HG03039 (cell line): ENCODE measurements at regions not wholly inside any gene's neighbourhood (a gene's known extent, or its start where the extent isn't known, plus 50 kb on each side); places are given as distances from the start of the nearest gene placed in this dataset.
"Not testable (repeated sequence)": the region's sequence is repeated elsewhere in the genome, so short reads cannot be mapped to it uniquely, and the experiment has no call there.

ENCODE experiments used
- ATAC-seq: cut with Tn5 transposase; IDR thresholded peaks from one replicate; pipeline ENCODE4 v1.9.1; 2021; ENCODE audit warnings: mild to moderate bottlenecking, moderate library complexity; ENCODE audit not compliant: unreplicated experiment

DNA sequence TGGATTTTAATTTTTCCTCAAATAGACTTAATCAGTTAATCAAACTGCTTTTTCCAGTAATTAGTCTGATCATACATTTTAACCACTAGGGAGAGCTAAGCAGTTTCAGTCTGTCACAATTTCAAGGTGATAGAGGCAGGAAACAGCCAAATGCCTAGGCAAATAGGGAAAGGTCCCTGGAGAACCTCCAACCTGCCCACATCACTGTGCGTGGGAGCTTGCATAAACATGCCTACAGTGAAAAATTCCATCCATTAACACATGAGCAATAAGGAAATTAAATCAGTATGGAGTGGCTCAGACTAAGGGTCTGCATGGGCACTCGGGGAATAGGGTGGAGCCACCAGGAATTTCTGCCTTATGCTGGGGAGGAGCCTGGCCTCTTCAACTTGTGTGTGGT lies 74.6 kb downstream of the AASDHPPT start:
- ATAC-seq = no peak

GRCh38 chr11:106152824-106153223 lies 75.4 kb downstream of the AASDHPPT start:
- ATAC-seq = no peak

DNA sequence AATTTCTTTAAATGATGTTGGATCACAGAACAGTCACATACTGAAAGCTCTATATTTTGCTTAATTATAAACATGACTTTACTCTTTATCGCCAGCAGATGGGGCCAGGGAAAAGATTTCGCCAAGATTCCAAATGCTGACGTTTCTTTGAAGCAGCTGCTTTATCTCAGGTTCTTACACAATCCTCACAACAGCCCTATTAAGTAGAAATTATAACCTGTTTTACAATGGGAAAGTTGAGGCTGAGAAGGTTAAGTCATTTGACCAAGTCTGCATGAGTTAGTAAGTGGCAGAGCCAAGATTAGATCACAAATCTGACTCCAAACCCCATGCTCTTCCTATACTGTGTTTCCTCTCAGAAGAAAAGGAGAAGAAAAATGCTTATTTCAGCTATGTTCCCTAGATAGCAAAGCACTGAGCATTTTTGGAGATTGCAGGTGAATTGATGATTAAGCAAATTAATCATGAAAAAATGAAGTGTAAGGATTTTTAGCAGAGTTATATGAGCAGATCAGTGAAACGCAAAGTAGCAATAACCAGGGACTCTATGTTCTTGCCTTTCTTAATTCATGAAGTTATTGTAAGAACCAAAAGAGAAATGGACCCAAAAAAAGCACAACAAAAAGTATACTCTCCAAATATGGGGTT lies 79.0 kb downstream of the AASDHPPT start:
- ATAC-seq = peak; percentile 60

GRCh38 chr11:106158406-106158805 lies 80.9 kb downstream of the AASDHPPT start:
- no peak for ATAC-seq

GRCh38 chr11:106159836-106160235 lies 82.4 kb downstream of the AASDHPPT start:
- ATAC-seq = no peak

DNA sequence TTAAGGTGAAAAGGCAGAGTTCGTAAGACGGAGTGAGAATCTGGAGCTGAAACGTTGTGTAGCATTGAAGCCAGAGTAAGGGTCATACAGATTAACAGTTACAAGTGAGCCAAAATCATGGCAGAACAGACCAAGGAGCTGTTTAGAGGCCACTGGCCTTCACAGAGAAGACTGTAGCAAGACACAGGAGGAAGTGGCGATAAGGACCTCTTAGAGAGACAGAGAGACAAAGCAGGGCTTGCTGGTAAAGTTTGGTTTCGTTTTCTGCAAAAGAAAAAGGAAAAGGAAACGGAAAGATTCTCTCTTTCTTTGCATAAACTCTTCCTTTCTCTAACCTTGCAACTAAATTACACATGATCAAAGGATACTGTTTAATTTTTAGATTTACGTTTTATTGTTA lies 83.0 kb downstream of the AASDHPPT start:
- ATAC-seq = no peak

GRCh38 chr11:106161775-106162634 lies 84.5 kb downstream of the AASDHPPT start:
- ATAC-seq = no peak

GRCh38 chr11:106167085-106167484 lies 89.6 kb downstream of the AASDHPPT start:
- ATAC-seq = no peak

DNA sequence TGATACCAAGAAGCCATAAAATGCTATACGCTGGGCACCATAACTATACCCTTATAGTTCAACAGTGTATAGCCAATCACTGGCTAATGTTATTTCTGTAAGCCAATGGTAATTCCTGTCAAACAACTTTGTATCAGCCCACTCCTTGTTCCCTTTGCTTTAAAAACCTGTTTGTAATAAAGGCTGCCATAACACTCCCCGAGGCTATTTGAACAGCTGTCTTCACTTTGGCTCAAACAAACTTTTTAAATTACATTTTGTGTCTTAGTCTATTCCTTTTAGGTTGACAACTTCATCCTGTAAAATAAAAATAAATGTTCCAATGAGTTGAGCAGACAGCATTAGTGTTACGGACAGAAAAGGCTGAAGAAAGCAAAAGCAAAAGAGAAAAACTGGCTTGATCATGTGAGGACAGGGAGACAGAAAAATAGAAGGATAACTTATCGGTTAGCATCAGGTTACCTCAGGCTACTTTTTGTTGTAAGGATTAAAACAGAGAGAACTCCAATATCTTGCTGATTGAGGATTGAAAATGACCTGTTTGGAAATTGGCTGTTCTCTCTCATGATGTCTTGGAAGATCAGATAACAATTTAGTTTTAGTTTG lies 95.0 kb downstream of the AASDHPPT start:
- ATAC-seq = no peak

GRCh38 chr11:106173291-106173690 lies 95.8 kb downstream of the AASDHPPT start:
- no peak for ATAC-seq

- ATAC-seq = not testable (repeated sequence)
Measured at GRCh38 chr11:106174003-106174402, 96.5 kb downstream of the AASDHPPT start.

DNA sequence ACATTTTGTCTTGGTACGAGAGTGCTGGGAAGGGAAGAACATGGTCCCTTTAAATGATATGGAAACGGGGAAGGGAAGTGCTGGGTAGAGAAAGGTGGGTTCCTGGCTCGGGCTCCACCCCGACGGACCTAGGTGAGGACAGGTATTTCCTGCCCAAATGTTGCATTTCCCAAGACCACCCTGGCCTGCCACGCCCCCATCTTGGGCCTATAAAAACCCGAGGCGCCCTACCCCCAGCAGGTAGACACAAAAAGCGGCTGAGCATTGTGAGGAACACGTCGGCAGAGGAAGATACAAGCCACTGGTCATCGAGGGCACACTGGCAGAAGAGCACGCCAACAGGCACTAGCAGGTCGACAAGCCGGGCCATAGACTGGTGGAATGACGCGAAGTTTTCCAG lies 99.4 kb downstream of the AASDHPPT start:
- ATAC-seq = no peak

- no peak for ATAC-seq
Measured at GRCh38 chr11:106177311-106177710, 99.8 kb downstream of the AASDHPPT start.

DNA sequence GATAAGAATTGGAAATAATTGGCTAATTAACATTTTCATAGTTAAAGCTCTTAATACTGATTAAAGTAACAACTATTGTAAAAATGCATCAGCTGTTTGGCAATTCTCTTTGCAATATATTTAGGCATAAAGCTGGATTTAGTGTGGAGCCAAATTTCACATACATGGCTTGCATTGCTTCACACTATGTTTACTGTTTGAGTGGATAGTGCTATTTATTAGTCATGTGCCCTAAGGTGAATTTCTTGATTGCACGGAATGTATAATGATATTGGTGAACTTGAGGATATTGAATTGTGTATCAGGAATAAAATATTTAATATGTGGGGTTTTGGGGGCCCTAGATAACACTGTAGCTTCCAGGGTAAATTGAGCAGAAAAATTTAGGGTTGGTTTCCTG lies 100.9 kb downstream of the AASDHPPT start:
- no peak for ATAC-seq

- no peak for ATAC-seq
Measured at GRCh38 chr11:106179048-106179447, 101.6 kb downstream of the AASDHPPT start.

DNA sequence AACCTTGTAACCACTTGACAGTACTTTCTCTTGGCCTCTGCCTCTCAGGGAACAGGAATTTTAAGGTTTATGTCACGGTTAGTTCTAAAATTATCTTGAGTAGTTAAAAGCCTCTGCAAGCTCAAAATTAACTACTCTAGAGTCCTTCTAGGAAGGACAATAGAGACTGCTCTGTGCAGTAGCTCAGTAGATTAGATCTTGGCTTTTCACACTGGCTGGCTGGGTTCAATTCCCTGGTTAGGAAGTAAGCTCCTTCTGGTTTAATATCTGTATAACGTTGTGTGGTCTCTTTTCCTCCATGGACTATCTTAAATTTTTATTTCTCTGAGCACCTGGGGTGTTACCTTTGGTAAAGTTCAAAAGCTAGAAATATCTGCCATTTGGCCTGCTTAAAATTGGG lies 109.2 kb downstream of the AASDHPPT start:
- no peak for ATAC-seq

- no peak for ATAC-seq
Measured at GRCh38 chr11:106187860-106188456, 110.5 kb downstream of the AASDHPPT start.

DNA sequence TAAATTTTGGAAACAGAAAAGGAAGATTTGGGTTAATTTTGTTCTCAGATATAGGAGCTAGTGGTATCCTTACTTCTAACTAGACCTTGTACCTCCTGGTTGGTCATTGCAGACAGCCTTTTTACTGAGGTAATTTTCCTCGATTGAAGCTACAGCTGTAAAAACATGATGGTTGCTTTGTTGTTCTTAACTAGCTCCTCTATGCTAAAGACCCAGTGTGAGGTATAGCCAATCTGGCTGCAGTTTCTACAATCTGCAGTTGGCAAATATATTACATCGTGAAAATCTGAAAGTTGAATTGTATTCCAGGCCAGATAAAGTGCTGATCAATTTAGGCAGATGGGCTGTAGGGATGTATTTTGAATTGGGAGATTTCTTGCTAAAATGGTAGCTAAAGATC lies 116.5 kb downstream of the AASDHPPT start:
- no peak for ATAC-seq

DNA sequence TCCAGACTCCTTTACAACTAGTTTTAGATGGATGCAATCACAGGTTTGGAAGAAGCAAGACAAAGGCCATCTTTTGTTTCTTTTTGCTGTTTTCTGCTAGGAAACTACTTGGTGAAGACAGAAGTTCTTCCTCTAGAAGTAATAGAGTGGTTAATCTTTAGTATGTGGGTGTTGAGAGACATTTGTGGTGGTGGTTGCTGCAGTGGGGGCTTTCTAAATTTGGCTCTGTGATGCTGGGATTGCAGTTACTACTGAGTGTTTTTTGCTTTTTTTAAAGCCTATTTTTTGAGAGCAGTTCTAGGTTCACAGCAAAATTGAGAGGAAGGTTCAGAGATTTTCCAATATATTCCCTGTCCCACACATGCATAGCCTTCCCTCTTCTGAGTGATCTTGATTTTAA lies 120.0 kb downstream of the AASDHPPT start:
- ATAC-seq = no peak

GRCh38 chr11:106202935-106203620 lies 125.6 kb downstream of the AASDHPPT start:
- ATAC-seq = no peak

GRCh38 chr11:106208760-106209159 lies 131.3 kb downstream of the AASDHPPT start:
- ATAC-seq = no peak
